Heart right ventricle (tissue), 16 donors: ENCODE measurements at regions not wholly inside any gene's neighbourhood (a gene's known extent, or its start where the extent isn't known, plus 50 kb on each side); places are given as distances from the start of the nearest gene placed in this dataset.

ENCODE experiments used
- ATAC-seq, 8 donors: fragments of 200-7000 bp; cut with Tn5 transposase; one replicate each; pipeline ENCODE4 v1.9.1; 2020; ENCODE audit warnings: mild to moderate bottlenecking in 8 of 8, moderate library complexity in 8 of 8, moderate number of reproducible peaks in 1 of 8
- DNase-seq, 2 donors: peaks; one replicate each; pipeline ENCODE4 v3.0.0-alpha.2; 2020
- H3K27ac ChIP-seq, 10 donors: fragments of 200-600 bp; sonication (generic) in 2 of 10; one replicate each; pipeline versions ENCODE4 v1.5.0 to v1.8.0; 2020 to 2022; ENCODE audit warnings: mild to moderate bottlenecking in 3 of 10
- H3K27me3 ChIP-seq, 7 donors: fragments of 200-600 bp; one replicate each; pipeline ENCODE4 v1.8.0; 2021 to 2022; ENCODE audit warnings: mild to moderate bottlenecking in 2 of 7
- H3K36me3 ChIP-seq, 9 donors: fragments of 200-600 bp; sonication (generic) in 1 of 9; one replicate each; pipeline versions ENCODE4 v1.5.0 to v1.8.0; 2020 to 2022; ENCODE audit warnings: mild to moderate bottlenecking in 2 of 9
- H3K4me1 ChIP-seq, 9 donors: fragments of 200-600 bp; sonication (generic) in 1 of 9; one replicate each; pipeline versions ENCODE4 v1.5.0 to v1.8.0; 2020 to 2022; ENCODE audit warnings: mild to moderate bottlenecking in 4 of 9
- H3K4me3 ChIP-seq, 10 donors: fragments of 200-600 bp; sonication (generic) in 2 of 10; one replicate each; pipeline versions ENCODE4 v1.5.0 to v1.8.0; 2020 to 2022; ENCODE audit warnings: mild to moderate bottlenecking in 7 of 10, moderate library complexity in 2 of 10
- H3K9me3 ChIP-seq, 11 donors: fragments of 200-600 bp in 10 of 11; sonication (generic) in 2 of 11; one replicate each; pipeline versions ENCODE4 v1.5.0 to v1.8.0; 2013 to 2022; ENCODE audit warnings: mild to moderate bottlenecking in 2 of 11, control low read depth in 1 of 11, moderate library complexity in 1 of 11
- CTCF ChIP-seq, 9 donors: fragments of 200-600 bp; sonication (generic) in 2 of 9; IDR thresholded peaks; one replicate each; pipeline versions ENCODE4 v1.5.0 to v1.8.0; 2021 to 2022; ENCODE audit warnings: antibody characterized with exemption in 9 of 9, mild to moderate bottlenecking in 5 of 9, moderate library complexity in 1 of 9
- WGBS, 2 donors: extraction: QIAGEN DNeasy Blood & Tissue Kit; methylation state at CpG; one replicate each; pipeline ENCODE4 v1.1.7; 2013; ENCODE audit warnings: inconsistent platforms in 1 of 2; 5-methylcytosine and 5-hydroxymethylcytosine counted together
- intact Hi-C, 10 donors: fragments of 100-400 bp; cut with DNase I; formaldehyde crosslinking; loops; one replicate each; pipeline versions ENCODE4 v1.11.1 to v1.14.2; 2022
- donor health status: Arrhythmogenic right ventricular cardiomyopathy.
- donor health status: ischemic (EF 13 %, LVEDD 7.1; RV severe dilation, severe dysfunction).
- donor health status: healthy with polysubstance abuse.
- donor health status: DM: no; HTN: yes; CAD: no.
- donor health status: DM: no; HTN: no; CAD: no.
- donor health status: ischemic (EF 25% LVEDD 6.9; RV normal size, moderate dysfunction).
- donor health status: ischemic (EF 25% LVEDD 5.7; RV mildly dilated, moderate dysfunction).
- donor health status: healthy.
- donor health status: DM: yes; HTN: yes; CAD: no.
- donor health status: Ischemic cardiomyopathy.
- donor health status: ischemic (EF 35%, LVEDD 5.7; RV mildly dilated, moderate dysfunction).
- donor health status: nonischemic (EF 11% LVEDD 7.7; RV severe dilation, severe dysfunction).
- donor health status: DM: yes; HTN: yes; CAD: no.
- donor health status: PGD.
- donor health status: ischemic (EF 29% LVEDD 5.4; RV normal size, mild dysfunction).
- donor health status: nonischemic (EF 23%, LVEDD 6.1; RV moderate dilation, normal function).

- ATAC-seq = no peak
- no peak for TF ChIP-seq CTCF (IDR thresholded peaks at IDR 0.05)
- intact Hi-C loops = no loop called here
- Histone ChIP-seq H3K9me3 (peaks cover 0 to 3% (median 0%) of the 10 kb centered on the region in 11 donors), H3K4me3 (no peak overlapping the region), H3K4me1 (no peaks in the 10 kb centered on the region), H3K27me3 (no peaks in the 10 kb centered on the region), H3K36me3 (no peaks in the 10 kb centered on the region), H3K27ac (no peak overlapping the region)
- 86 to 89% methylated on average over 4 of the region's 4 CpGs for WGBS, 2 donors
- no peak for DNase-seq
Observed at GRCh38 chr3:83454353-83454752, 1504.4 kb upstream of the CADM2 start.

DNA sequence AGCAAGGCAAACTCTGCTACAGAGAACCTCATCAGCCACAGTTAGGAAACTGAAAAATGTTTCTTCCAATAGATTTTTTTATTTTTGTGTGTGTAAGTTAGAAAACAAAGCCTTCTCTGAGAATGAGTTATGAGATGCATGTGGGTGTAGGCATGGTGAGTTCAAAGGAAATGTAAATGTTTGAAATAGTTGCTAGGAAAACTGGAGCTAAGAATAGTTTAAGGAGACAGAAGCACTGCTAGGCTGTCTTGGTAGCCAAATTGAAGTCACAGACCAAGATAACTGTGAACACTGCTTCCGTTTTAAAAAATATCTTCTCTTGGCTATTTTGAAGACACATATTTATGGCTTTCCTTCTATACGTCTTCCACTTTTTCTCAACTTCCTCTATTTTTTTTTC is 1501.2 kb upstream of the CADM2 start:
- H3K4me3 ChIP-seq = no peak overlapping the region
- intact Hi-C loops = no loop called here
- no peaks in the 10 kb centered on the region for H3K27me3 ChIP-seq
- ATAC-seq (no peak), DNase-seq (no peak)
- no peak overlapping the region for H3K27ac ChIP-seq
- H3K4me1 ChIP-seq = no peaks in the 10 kb centered on the region
- TF ChIP-seq CTCF (IDR thresholded peaks at IDR 0.05) = no peak
- H3K36me3 ChIP-seq = no peaks in the 10 kb centered on the region
- 19 to 28% methylated on average over 2 of the region's 2 CpGs for WGBS, 2 donors
- no peaks in the 10 kb centered on the region for H3K9me3 ChIP-seq

DNA sequence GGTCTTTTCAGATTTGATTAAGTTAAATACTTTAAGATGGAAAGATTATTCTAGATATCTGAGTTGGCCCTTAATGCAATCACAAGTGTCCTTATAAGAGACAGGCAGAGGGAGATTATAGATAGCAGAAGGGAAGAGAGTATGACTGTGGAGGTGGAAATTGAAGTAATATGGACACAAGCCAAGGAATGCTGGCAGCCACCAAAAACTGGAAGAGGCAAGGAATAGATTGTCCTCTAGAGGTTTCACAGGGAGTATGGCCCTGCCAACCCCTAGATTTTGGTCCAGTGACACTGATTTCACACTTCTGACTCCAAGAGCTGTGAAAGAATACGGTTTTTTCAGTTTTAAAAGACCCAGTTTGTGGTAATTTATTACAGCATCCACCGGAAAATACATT is 1498.7 kb upstream of the CADM2 start:
- Histone ChIP-seq H3K27ac (no peak overlapping the region), H3K4me1 (no peaks in the 10 kb centered on the region), H3K27me3 (no peaks in the 10 kb centered on the region), H3K9me3 (no peaks in the 10 kb centered on the region), H3K36me3 (no peaks in the 10 kb centered on the region), H3K4me3 (no peak overlapping the region)
- ATAC-seq (no peak), DNase-seq (no peak)
- intact Hi-C loops = loop anchor here in 1 of 10 donors (10.0 kb wide), 1 partner anchor 315 kb away; no protein-coding TSS in a partner anchor
- 56 to 67% methylated on average over 2 of the region's 2 CpGs for WGBS, 2 donors
- TF ChIP-seq CTCF (IDR thresholded peaks at IDR 0.05) = no peak

GRCh38 chr3:83461411-83461810 is 1497.4 kb upstream of the CADM2 start:
- ATAC-seq (no peak), DNase-seq (no peak)
- Histone ChIP-seq H3K4me3 (no peak overlapping the region), H3K27me3 (no peaks in the 10 kb centered on the region), H3K36me3 (no peaks in the 10 kb centered on the region), H3K4me1 (no peaks in the 10 kb centered on the region), H3K9me3 (no peaks in the 10 kb centered on the region), H3K27ac (no peak overlapping the region)
- no peak for TF ChIP-seq CTCF (IDR thresholded peaks at IDR 0.05)
- intact Hi-C loops = loop anchor here in 1 of 10 donors (10.0 kb wide), 1 partner anchor 313 kb away; no protein-coding TSS in a partner anchor
- WGBS, 2 donors = 65 to 74% methylated on average over 1 of the region's 1 CpG
